H1 (cell line): ENCODE measurements at regions not wholly inside any gene's neighbourhood (a gene's known extent, or its start where the extent isn't known, plus 50 kb on each side); places are given as distances from the start of the nearest gene placed in this dataset.

Experiments used
- CTCF ChIA-PET: fragments of 300-600 bp; sonication (Branson Sonifier 250); formaldehyde crosslinking; loops from one replicate; lab custom pipeline; 2021; ENCODE audit not compliant: partially characterized antibody; lab: Charles Lee
- POLR2A ChIA-PET: fragments of 300-600 bp; sonication (Branson Sonifier 250); formaldehyde crosslinking; loops from one replicate; lab custom pipeline; 2021; ENCODE audit warnings: inconsistent platforms; ENCODE audit not compliant: partially characterized antibody; lab: Charles Lee
- DNase-seq, 2 experiments: peaks; one replicate each; pipeline versions ENCODE4 v3.0.0 to v3.0.0-alpha.2; 2010 to 2022; ENCODE audit warnings: low spot score in 2 of 2, low read depth in 1 of 2, mixed read lengths in 1 of 2
- FAIRE-seq: peaks from 2 replicates; lab custom pipeline; 2011; peaks lifted over from hg19 to GRCh38; lab: Jason Lieb, UNC
- H2AFZ ChIP-seq: 2 replicates; pipeline ENCODE4 v1.8.1; 2012; ENCODE audit warnings: low read length, inconsistent platforms
- H2AK5ac ChIP-seq: 2 replicates; pipeline ENCODE4 v1.6.1; 2013; ENCODE audit warnings: low read depth, low read length
- H2BK120ac ChIP-seq: replicated peaks from 2 replicates; pipeline ENCODE3; 2013; ENCODE audit warnings: low read depth, low read length, inconsistent platforms
- H2BK12ac ChIP-seq: 2 replicates; pipeline ENCODE4 v1.6.1; 2013; ENCODE audit warnings: low read depth, low read length
- H2BK15ac ChIP-seq: 2 replicates; pipeline ENCODE4 v1.6.1; 2013; ENCODE audit warnings: low read length
- H2BK20ac ChIP-seq: 2 replicates; pipeline ENCODE4 v1.6.1; 2013; ENCODE audit warnings: low read length
- H2BK5ac ChIP-seq: 2 replicates; pipeline ENCODE4 v1.6.1; 2013; ENCODE audit warnings: low read depth, low read length
- H3K14ac ChIP-seq: 2 replicates; pipeline ENCODE4 v1.6.1; 2013; ENCODE audit warnings: inconsistent platforms; ENCODE audit not compliant: insufficient read length
- H3K18ac ChIP-seq: 2 replicates; pipeline ENCODE4 v1.6.1; 2013; ENCODE audit warnings: low read length; ENCODE audit errors: extremely low read depth
- H3K23ac ChIP-seq: 2 replicates; pipeline ENCODE4 v1.6.1; 2013; ENCODE audit warnings: inconsistent platforms; ENCODE audit not compliant: insufficient read length
- H3K23me2 ChIP-seq: 2 replicates; pipeline ENCODE4 v1.6.1; 2013; ENCODE audit warnings: low read depth, low read length
- H3K27ac ChIP-seq: 2 replicates; pipeline ENCODE4 v1.6.1; 2011; ENCODE audit warnings: low read depth, low read length, inconsistent platforms
- H3K27me3 ChIP-seq, 4 experiments: replicated peaks in 1 of 4; 1 replicate in 1 of 4; 2 replicates in 3 of 4; pipeline versions ENCODE4 v1.6.1 to v1.8.1; 2011 to 2013; ENCODE audit warnings: low read length in 3 of 4, mild to moderate bottlenecking in 3 of 4, inconsistent platforms in 2 of 4, mixed read lengths in 2 of 4, moderate library complexity in 1 of 4; ENCODE audit not compliant: control insufficient read depth in 3 of 4, insufficient read depth in 3 of 4; ENCODE audit errors: extremely low read depth in 1 of 4
- H3K36me3 ChIP-seq, 4 experiments: 2 replicates each; pipeline versions ENCODE4 v1.6.1 to v1.8.1; 2011 to 2013; ENCODE audit warnings: mild to moderate bottlenecking in 4 of 4, low read length in 3 of 4, moderate library complexity in 2 of 4, control low read depth in 1 of 4, inconsistent platforms in 1 of 4; ENCODE audit not compliant: insufficient read depth in 4 of 4, control insufficient read depth in 2 of 4
- H3K4ac ChIP-seq: replicated peaks from 2 replicates; pipeline ENCODE3; 2013; ENCODE audit warnings: low read length, low read depth, mixed read lengths, inconsistent platforms; ENCODE audit not compliant: insufficient read length
- H3K4me1 ChIP-seq, 4 experiments: replicated peaks in 1 of 4; 1 replicate in 1 of 4; 2 replicates in 3 of 4; pipeline versions ENCODE4 v1.6.1 to v1.8.1; 2011 to 2013; ENCODE audit warnings: low read length in 3 of 4, inconsistent platforms in 2 of 4, mixed read lengths in 1 of 4; ENCODE audit not compliant: insufficient read depth in 4 of 4, control insufficient read depth in 3 of 4
- H3K4me2 ChIP-seq, 2 experiments: 2 replicates each; pipeline versions ENCODE4 v1.6.1 to v1.8.1; 2011 to 2013; ENCODE audit warnings: low read depth in 2 of 2, low read length in 2 of 2, control low read depth in 1 of 2, inconsistent platforms in 1 of 2, mild to moderate bottlenecking in 1 of 2; ENCODE audit not compliant: insufficient read depth in 1 of 2
- H3K4me3 ChIP-seq, 4 experiments: fragments of 200-600, 300-600 bp in 1 of 4; sonication (generic), shearing (Covaris generic), sonication (Bioruptor Twin) in 1 of 4; 2 replicates each; pipeline versions ENCODE4 v1.5.1 to v1.8.1; 2011 to 2016; ENCODE audit warnings: low read length in 4 of 4, low read depth in 3 of 4, control low read depth in 2 of 4, inconsistent platforms in 2 of 4, mild to moderate bottlenecking in 2 of 4, mixed read lengths in 1 of 4, moderate library complexity in 1 of 4; ENCODE audit not compliant: insufficient read depth in 2 of 4; ENCODE audit errors: extremely low read depth in 1 of 4
- H3K56ac ChIP-seq: replicated peaks from 2 replicates; pipeline ENCODE3; 2013; ENCODE audit warnings: low read depth, mild to moderate bottlenecking, mixed read lengths, low read length, inconsistent platforms; ENCODE audit not compliant: insufficient read length
- H3K79me1 ChIP-seq: 2 replicates; pipeline ENCODE4 v1.6.1; 2013; ENCODE audit warnings: low read depth, low read length, control low read depth
- H3K79me2 ChIP-seq, 2 experiments: 2 replicates each; pipeline versions ENCODE4 v1.6.1 to v1.8.1; 2012 to 2013; ENCODE audit warnings: low read length in 2 of 2, mild to moderate bottlenecking in 2 of 2, inconsistent platforms in 1 of 2; ENCODE audit not compliant: insufficient read depth in 2 of 2, control insufficient read depth in 1 of 2
- H3K9ac ChIP-seq, 4 experiments: replicated peaks in 1 of 4; 1 replicate in 1 of 4; 2 replicates in 3 of 4; pipeline versions ENCODE4 v1.6.1 to v1.8.1; 2011 to 2013; ENCODE audit warnings: low read depth in 3 of 4, low read length in 3 of 4, control low read depth in 2 of 4, mild to moderate bottlenecking in 2 of 4, moderate library complexity in 2 of 4, inconsistent platforms in 1 of 4; ENCODE audit errors: extremely low read depth in 1 of 4
- H3K9me3 ChIP-seq, 2 experiments: 2 replicates each; pipeline versions ENCODE4 v1.6.1 to v1.8.1; 2012 to 2013; ENCODE audit warnings: mild to moderate bottlenecking in 2 of 2, moderate library complexity in 2 of 2, control low read depth in 1 of 2, inconsistent platforms in 1 of 2, low read depth in 1 of 2, low read length in 1 of 2, mixed read lengths in 1 of 2; ENCODE audit not compliant: insufficient read depth in 2 of 2
- H4K20me1 ChIP-seq, 2 experiments: replicated peaks in 1 of 2; 2 replicates each; pipeline versions ENCODE3 to v1.8.1; 2011 to 2013; ENCODE audit warnings: inconsistent platforms in 2 of 2, low read length in 2 of 2, mild to moderate bottlenecking in 1 of 2; ENCODE audit not compliant: insufficient read depth in 2 of 2, control insufficient read depth in 1 of 2
- H4K5ac ChIP-seq: 2 replicates; pipeline ENCODE4 v1.6.1; 2013; ENCODE audit warnings: low read length, low read depth, mixed read lengths, inconsistent platforms; ENCODE audit not compliant: insufficient read length
- H4K8ac ChIP-seq: 2 replicates; pipeline ENCODE4 v1.8.0; 2013; ENCODE audit warnings: mild to moderate bottlenecking, moderate library complexity, low read length, inconsistent platforms; ENCODE audit not compliant: insufficient read depth; ENCODE audit errors: extremely low read depth
- H4K91ac ChIP-seq: replicated peaks from 2 replicates; pipeline ENCODE3; 2013; ENCODE audit warnings: low read length, mixed read lengths, inconsistent platforms; ENCODE audit not compliant: insufficient read length
- EP300 ChIP-seq, 2 experiments: IDR thresholded peaks; 1 replicate in 1 of 2; 2 replicates in 1 of 2; pipeline ENCODE4 v1.6.1; 2011 to 2012; ENCODE audit warnings: low read depth in 2 of 2, low read length in 2 of 2, mild to moderate bottlenecking in 2 of 2, borderline replicate concordance in 1 of 2, inconsistent platforms in 1 of 2, moderate library complexity in 1 of 2
- KDM4A ChIP-seq: IDR thresholded peaks from one replicate; pipeline ENCODE4 v1.7.1; 2012; ENCODE audit warnings: low read depth, mild to moderate bottlenecking, moderate library complexity, low read length, inconsistent platforms; ENCODE audit not compliant: severe bottlenecking
- POU5F1 ChIP-seq: IDR thresholded peaks from 2 replicates; pipeline ENCODE4 v1.6.1; 2011; ENCODE audit warnings: low read depth, mild to moderate bottlenecking, low read length, moderate library complexity
- RNF2 ChIP-seq: fragments of 200-900, 300-1000 bp; sonication (generic); IDR thresholded peaks from 2 replicates; pipeline ENCODE4 v1.7.1; 2016; ENCODE audit warnings: borderline replicate concordance, low read depth, mild to moderate bottlenecking, antibody characterized with exemption, low read length; ENCODE audit not compliant: poor library complexity, severe bottlenecking; ENCODE audit errors: missing control alignments
- SP1 ChIP-seq: IDR thresholded peaks from 2 replicates; pipeline ENCODE4 v1.6.1; 2011; ENCODE audit warnings: low read depth, low read length
- SUZ12 ChIP-seq: fragments of 200-600 bp; sonication (generic); IDR thresholded peaks from 2 replicates; pipeline ENCODE4 v1.6.1; 2012; ENCODE audit warnings: mild to moderate bottlenecking, inconsistent platforms, low read length, moderate library complexity, mixed read lengths
- TEAD4 ChIP-seq: IDR thresholded peaks from 2 replicates; pipeline ENCODE4 v1.6.1; 2012; ENCODE audit warnings: low read depth, low read length, inconsistent platforms, mixed read lengths
- WGBS, 2 experiments: shearing (Covaris generic) in 1 of 2; methylation state at CpG; one replicate each; pipeline versions ENCODE4 v1.1.6 to v1.1.7; 2013 to 2015; ENCODE audit warnings: low lambda C conversion rate in 2 of 2, mixed read lengths in 2 of 2, inconsistent platforms in 1 of 2, low coverage in 1 of 2, missing lambda C conversion rate in 1 of 2; ENCODE audit not compliant: insufficient replicate concordance in 2 of 2, insufficient coverage in 1 of 2, insufficient read length in 1 of 2; ENCODE audit errors: extremely low coverage in 1 of 2, missing lambda C conversion rate in 1 of 2; 5-methylcytosine and 5-hydroxymethylcytosine counted together
- TF ChIP-seq, protein P1 (sequence below): IDR thresholded peaks from 2 replicates; pipeline ENCODE4 v1.6.1; 2012; ENCODE audit warnings: inconsistent platforms

DNA sequence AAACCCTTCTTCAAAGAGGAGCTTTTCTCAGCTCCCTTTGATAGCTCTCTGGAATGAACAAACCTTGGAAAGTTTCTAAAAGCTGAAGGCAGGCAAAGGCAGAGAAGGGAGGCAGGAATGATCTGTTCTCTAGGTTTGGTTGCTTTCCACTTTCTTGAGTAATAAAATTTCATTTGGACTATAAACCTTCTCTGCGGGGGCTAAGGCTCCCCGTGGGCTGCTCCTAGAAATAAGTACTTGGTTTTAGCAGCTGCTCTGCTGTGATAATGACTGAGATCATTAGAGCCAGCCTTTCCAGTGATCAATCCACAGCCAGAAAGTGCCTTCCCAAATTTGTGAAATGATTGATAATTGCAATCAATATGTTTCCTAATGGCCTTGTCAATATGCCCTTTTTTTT is 183.8 kb upstream of the HTR2A start:
- Histone ChIP-seq H3K27me3 (no peaks in the 10 kb centered on the region), H3K4me2 (no peak overlapping the region), H4K20me1 (no peaks in the 10 kb centered on the region), H2BK5ac (no peak overlapping the region), H2BK20ac (no peak overlapping the region), H3K56ac (no peak overlapping the region), H3K27ac (no peak overlapping the region), H3K14ac (no peak overlapping the region), H4K5ac (no peak overlapping the region), H3K79me1 (no peaks in the 10 kb centered on the region), H3K9ac (no peak overlapping the region), H3K79me2 (no peaks in the 10 kb centered on the region), H3K4me1 (no peaks in the 10 kb centered on the region), H2AFZ (no peak overlapping the region), H3K23me2 (no peaks in the 10 kb centered on the region), H3K36me3 (no peaks in the 10 kb centered on the region), H3K9me3 (peaks cover 0 to 3% of the 10 kb centered on the region in 2 experiments; a peak in 1 of 4 replicates), H4K8ac (no peak overlapping the region), H4K91ac (no peak overlapping the region), H3K4me3 (no peak overlapping the region), H2AK5ac (no peak overlapping the region), H2BK15ac (no peak overlapping the region), H2BK120ac (no peak overlapping the region), H3K23ac (no peak overlapping the region), H3K18ac (no peak overlapping the region), H3K4ac (no peak overlapping the region), H2BK12ac (no peak overlapping the region)
- 93% methylated on average over 2 of the region's 2 CpGs; no CpG with 5 or more reads in 1 of the 2 experiments for WGBS, 2 experiments
- TF ChIP-seq KDM4A: no peak
- TF ChIP-seq EP300 (IDR thresholded peaks at IDR 0.05; ENCODE audit: borderline replicate concordance in 1 of 2, low read depth in 2 of 2, low read length in 2 of 2): no peak
- TF ChIP-seq SUZ12: no peak
- TF ChIP-seq, protein P1, sequence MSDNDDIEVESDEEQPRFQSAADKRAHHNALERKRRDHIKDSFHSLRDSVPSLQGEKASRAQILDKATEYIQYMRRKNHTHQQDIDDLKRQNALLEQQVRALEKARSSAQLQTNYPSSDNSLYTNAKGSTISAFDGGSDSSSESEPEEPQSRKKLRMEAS: no peak
- TF ChIP-seq TEAD4: no peak
- TF ChIP-seq RNF2: no peak
- TF ChIP-seq POU5F1: no peak
- TF ChIP-seq SP1: no peak
- POLR2A ChIA-PET: no interaction called here
- CTCF ChIA-PET: interaction anchor here (1.0 to 1.7 kb wide), 2 partner anchors 8 to 13 kb away, joined by 3 to 4 read pairs; no protein-coding TSS in a partner anchor
- FAIRE-seq: no peak
- DNase-seq: no peak
